ENCODE measurements at regions not wholly inside any gene's neighbourhood (a gene's known extent, or its start where the extent isn't known, plus 50 kb on each side); places are given as distances from the start of the nearest gene placed in this dataset.

DNA sequence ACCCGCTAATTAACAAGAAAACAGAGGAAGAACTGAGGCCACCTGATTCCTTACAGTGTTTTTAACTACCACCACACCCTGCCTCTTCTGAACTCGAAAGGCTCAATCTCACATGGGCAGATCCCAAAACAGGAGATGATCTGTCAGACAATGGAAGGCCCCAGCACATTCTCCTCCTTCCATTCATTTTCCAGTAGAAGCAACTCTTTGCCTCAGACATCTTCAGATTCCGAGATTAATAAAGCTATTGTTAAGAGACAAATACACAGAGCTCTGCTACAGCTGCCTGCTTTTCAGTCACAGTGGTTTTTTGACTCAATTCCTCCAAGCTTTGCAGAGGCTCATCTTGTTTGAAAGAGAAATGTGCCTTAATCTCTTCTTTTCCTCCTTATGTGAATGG lies 127.2 kb upstream of the ADAMTSL1 start:
- no peaks in the 10 kb centered on the region for H3K9me3 ChIP-seq (ENCODE audit: low read length)
- H4K20me1 ChIP-seq (ENCODE audit: insufficient read depth, low read length) = no peaks in the 10 kb centered on the region
- TF ChIP-seq, protein P1, sequence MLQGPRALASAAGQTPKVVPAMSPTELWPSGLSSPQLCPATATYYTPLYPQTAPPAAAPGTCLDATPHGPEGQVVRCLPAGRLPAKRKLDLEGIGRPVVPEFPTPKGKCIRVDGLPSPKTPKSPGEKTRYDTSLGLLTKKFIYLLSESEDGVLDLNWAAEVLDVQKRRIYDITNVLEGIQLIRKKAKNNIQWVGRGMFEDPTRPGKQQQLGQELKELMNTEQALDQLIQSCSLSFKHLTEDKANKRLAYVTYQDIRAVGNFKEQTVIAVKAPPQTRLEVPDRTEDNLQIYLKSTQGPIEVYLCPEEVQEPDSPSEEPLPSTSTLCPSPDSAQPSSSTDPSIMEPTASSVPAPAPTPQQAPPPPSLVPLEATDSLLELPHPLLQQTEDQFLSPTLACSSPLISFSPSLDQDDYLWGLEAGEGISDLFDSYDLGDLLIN (CRISPR knock-in tag; IDR thresholded peaks at IDR 0.05; ENCODE audit: borderline replicate concordance) = no peak
- TF ChIP-seq FOXO4 (CRISPR knock-in tag; conservative IDR thresholded peaks at IDR 0.05) (no peak), ZNF143 (CRISPR knock-in tag; IDR thresholded peaks at IDR 0.05) (no peak), MTF1 (CRISPR knock-in tag; IDR thresholded peaks at IDR 0.05) (no peak), ZNF431 (CRISPR knock-in tag; IDR thresholded peaks at IDR 0.05; ENCODE audit: borderline replicate concordance, low read depth) (no peak), ZNF180 (CRISPR knock-in tag; IDR thresholded peaks at IDR 0.05; ENCODE audit: borderline replicate concordance, low read depth) (no peak), SPEN (CRISPR knock-in tag; IDR thresholded peaks at IDR 0.05; ENCODE audit: low read depth) (no peak), ZNF83 (CRISPR knock-in tag; IDR thresholded peaks at IDR 0.05; ENCODE audit: borderline replicate concordance) (no peak), ZNF792 (CRISPR knock-in tag; IDR thresholded peaks at IDR 0.05) (no peak), MYNN (CRISPR knock-in tag; IDR thresholded peaks at IDR 0.05; ENCODE audit: low read depth) (no peak), SETDB1 (CRISPR knock-in tag; IDR thresholded peaks at IDR 0.05; ENCODE audit: borderline replicate concordance) (no peak), SNAPC5 (CRISPR knock-in tag; IDR thresholded peaks at IDR 0.05; ENCODE audit: borderline replicate concordance) (no peak), ISL2 (CRISPR knock-in tag; IDR thresholded peaks at IDR 0.05) (no peak)
- no peak overlapping the region for H3K9ac ChIP-seq (ENCODE audit: insufficient read depth, low read depth, low read length)
- H3K4me3 ChIP-seq (replicated peaks in 1 of 3; ENCODE audit: insufficient read depth in 1 of 3, low read depth in 2 of 3, low read length in 3 of 3) = no peak overlapping the region
- in situ Hi-C loops (cut with HindIII; ENCODE audit: extremely low pct_ligation_motif_present, low pct_unique_long_range_greater_than_20kb) = no loop called here
- ChIA-PET CTCF (ENCODE audit: low intra/inter-chr PET ratio, low total read pairs) (no interaction called here), POLR2A (no interaction called here)
- no peaks in the 10 kb centered on the region for H3K27me3 ChIP-seq (ENCODE audit: control insufficient read depth in 1 of 2, insufficient read depth in 2 of 2, low read length in 2 of 2)
- FAIRE-seq = no peak
- 20% methylated on average over 3 of the region's 3 CpGs for WGBS (ENCODE audit: low lambda C conversion rate)
- no peak for DNase-seq (ENCODE audit: low spot score)
- intact Hi-C loops (cut with micrococcal nuclease; ENCODE audit: unreplicated experiment) = no loop called here
- H3K79me2 ChIP-seq (ENCODE audit: insufficient read depth, low read length) = no peaks in the 10 kb centered on the region
- H3K27ac ChIP-seq (ENCODE audit: extremely low read length, insufficient read depth, low read length) = no peak overlapping the region
- H2AFZ ChIP-seq (ENCODE audit: low read length) = no peak overlapping the region
- no peak for ATAC-seq
- H3K4me2 ChIP-seq (ENCODE audit: low read depth, low read length) = no peak overlapping the region
- H3K36me3 ChIP-seq (replicated peaks in 1 of 2; ENCODE audit: control insufficient read depth in 1 of 2, insufficient read depth in 2 of 2, low read length in 2 of 2) = no peaks in the 10 kb centered on the region
- H3K4me1 ChIP-seq (ENCODE audit: insufficient read depth, low read length) = no peaks in the 10 kb centered on the region
- no TSS peak for BruUV-seq (replicated peaks)

Measured in HepG2 (cell line).